Hippocampal formation (tissue), 2 donors: ENCODE measurements at regions not wholly inside any gene's neighbourhood (a gene's known extent, or its start where the extent isn't known, plus 50 kb on each side); places are given as distances from the start of the nearest gene placed in this dataset.

Source experiments
- DNase-seq, 2 donors: peaks; one replicate each; lab custom pipeline; 2025; lab: John Stamatoyannopoulos, UW

DNA sequence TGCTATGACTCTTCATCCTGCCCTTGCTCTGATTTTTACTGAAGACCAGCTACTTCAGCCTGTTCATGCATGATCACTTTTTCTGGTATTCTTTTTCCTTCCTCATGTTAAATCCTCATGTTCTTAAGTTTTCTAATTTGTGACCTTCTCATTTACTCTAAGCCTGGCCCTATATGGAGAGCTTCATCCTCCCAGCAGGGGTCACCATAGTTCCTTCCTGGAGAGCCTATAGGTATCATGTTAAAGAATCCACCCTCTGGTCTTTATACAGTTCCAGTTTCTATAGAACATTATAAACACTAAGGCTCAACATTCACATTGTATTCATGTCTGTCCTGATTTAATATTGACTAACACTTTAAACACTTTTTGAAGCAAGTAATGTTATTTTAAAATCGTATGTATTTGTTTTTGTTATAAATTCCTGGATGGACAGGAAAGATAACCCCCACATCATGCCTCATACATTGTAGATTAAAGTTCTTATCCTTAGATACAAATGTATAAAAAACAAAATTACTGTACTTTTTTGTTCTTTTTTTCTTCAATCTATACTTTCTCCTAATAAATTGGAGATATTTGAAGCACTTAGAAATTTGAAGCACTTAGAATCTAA, 53.8 kb upstream of the OTUD4 start:
- peak; percentile 17 to 23 for DNase-seq

DNA sequence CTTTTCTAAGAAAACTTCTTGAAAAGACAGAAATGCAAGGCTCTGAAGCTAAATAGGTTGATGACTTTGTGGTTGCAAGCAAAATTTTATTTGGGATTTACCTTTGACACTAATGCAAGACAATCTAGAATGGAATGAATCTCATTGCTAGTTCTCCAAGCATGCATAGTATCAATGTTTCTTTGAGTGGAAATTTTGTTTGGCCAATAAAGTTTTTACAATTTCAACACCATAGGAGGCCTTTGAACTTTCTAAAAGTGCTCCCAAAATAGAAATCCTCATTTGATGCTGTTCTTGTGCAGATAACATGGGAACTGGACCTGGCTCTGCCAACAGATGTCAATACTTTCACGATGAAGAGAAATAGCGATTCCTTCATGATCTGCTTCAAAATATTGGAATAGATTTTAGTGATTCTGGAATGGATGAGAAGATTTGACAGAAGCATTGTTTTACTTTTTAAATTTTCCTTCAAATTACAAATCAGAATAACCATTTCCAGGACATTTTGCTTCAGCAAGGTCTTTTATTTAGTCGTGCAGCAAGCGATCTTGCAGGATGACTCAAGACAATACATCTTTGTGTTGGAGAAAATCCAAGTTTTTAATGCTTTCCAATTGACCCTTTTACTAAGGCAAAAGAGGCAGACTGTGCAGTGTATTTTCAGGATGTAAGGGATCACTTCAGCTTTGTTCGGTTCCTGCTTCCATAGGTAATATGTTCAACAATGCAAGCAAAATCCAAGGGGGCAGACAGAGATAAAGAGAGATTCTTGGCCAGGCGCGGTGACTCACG, 51.7 kb upstream of the OTUD4 start:
- no peak for DNase-seq

DNA sequence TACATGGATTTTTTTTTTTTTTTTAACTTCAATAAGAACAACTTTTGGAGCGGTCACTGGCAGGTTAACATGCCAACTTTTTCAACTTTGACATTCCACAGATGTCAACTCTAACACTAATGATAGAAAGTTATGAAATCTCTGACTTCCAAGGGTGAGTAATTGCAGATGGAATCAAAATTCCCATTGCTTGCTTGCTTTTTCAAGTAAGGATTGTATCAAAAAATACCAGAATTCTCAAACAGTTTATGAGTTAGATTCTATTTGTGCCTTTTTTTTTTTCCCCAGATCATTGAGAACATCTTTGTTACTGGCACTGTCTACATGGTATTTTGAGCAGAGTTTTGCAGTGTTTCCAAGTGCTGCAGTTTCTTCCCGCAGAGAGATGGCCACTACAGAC, 50.3 kb upstream of the OTUD4 start:
- DNase-seq: no peak
